ENCODE measurements at regions not wholly inside any gene's neighbourhood (a gene's known extent, or its start where the extent isn't known, plus 50 kb on each side); places are given as distances from the start of the nearest gene placed in this dataset.

GRCh38 chr9:117521293-117521692 lies 106.4 kb upstream of the ASTN2 start:
- TF ChIP-seq EZH2 (IDR thresholded peaks at IDR 0.05; ENCODE audit: low read length) (no peak), CTCF (optimal IDR thresholded peaks at IDR 0.05 in 1 of 3, IDR thresholded peaks at IDR 0.05 in 1 of 3, conservative IDR thresholded peaks at IDR 0.05 in 1 of 3; ENCODE audit: extremely low read depth in 1 of 3, insufficient read depth in 2 of 3, low read length in 3 of 3) (no peak)
- Histone ChIP-seq H3K9me3 (ENCODE audit: control insufficient read depth, low read depth, low read length) (no peaks in the 10 kb centered on the region), H3K27ac (ENCODE audit: control insufficient read depth, insufficient read depth, low read length) (no peak overlapping the region), H3K4me2 (ENCODE audit: control insufficient read depth, extremely low read depth, insufficient read depth, low read depth, low read length) (no peak overlapping the region), H3K9ac (ENCODE audit: control insufficient read depth, extremely low read depth, insufficient read depth, low read length) (no peak overlapping the region), H3K4me1 (ENCODE audit: control insufficient read depth, extremely low read depth, insufficient read depth, low read length) (no peaks in the 10 kb centered on the region), H3K9me1 (ENCODE audit: control insufficient read depth, extremely low read depth, insufficient read depth, low read length) (no peaks in the 10 kb centered on the region), H3K36me3 (ENCODE audit: control insufficient read depth in 2 of 2, extremely low read depth in 1 of 2, insufficient read depth in 2 of 2, low read length in 2 of 2) (no peaks in the 10 kb centered on the region), H3K27me3 (ENCODE audit: control insufficient read depth, extremely low read depth, insufficient read depth, low read length) (no peaks in the 10 kb centered on the region), H4K20me1 (ENCODE audit: control insufficient read depth, extremely low read depth, insufficient read depth, low read length) (no peaks in the 10 kb centered on the region), H3K4me3 (ENCODE audit: control insufficient read depth in 2 of 3, extremely low read depth in 1 of 3, insufficient read depth in 2 of 3, low read depth in 1 of 3, low read length in 3 of 3) (no peak overlapping the region), H3K79me2 (ENCODE audit: control insufficient read depth, insufficient read depth, low read length) (no peaks in the 10 kb centered on the region), H2AFZ (ENCODE audit: control insufficient read depth, low read length) (no peak overlapping the region)
- FAIRE-seq, result no peak
- dilution Hi-C loops (cut with MboI; ENCODE audit: extremely low pct_ligation_motif_present, low sequenced_read_pairs), result no loop called here
- no peak for DNase-seq (ENCODE audit: low read depth, low spot score)

- Histone ChIP-seq H2AFZ (ENCODE audit: control insufficient read depth, low read length) (no peak overlapping the region), H3K4me2 (ENCODE audit: control insufficient read depth, extremely low read depth, insufficient read depth, low read depth, low read length) (no peak overlapping the region), H3K9me1 (ENCODE audit: control insufficient read depth, extremely low read depth, insufficient read depth, low read length) (no peaks in the 10 kb centered on the region), H3K27ac (ENCODE audit: control insufficient read depth, insufficient read depth, low read length) (no peak overlapping the region), H3K9me3 (ENCODE audit: control insufficient read depth, low read depth, low read length) (no peaks in the 10 kb centered on the region), H3K79me2 (ENCODE audit: control insufficient read depth, insufficient read depth, low read length) (no peaks in the 10 kb centered on the region), H3K4me1 (ENCODE audit: control insufficient read depth, extremely low read depth, insufficient read depth, low read length) (no peaks in the 10 kb centered on the region), H4K20me1 (ENCODE audit: control insufficient read depth, extremely low read depth, insufficient read depth, low read length) (no peaks in the 10 kb centered on the region), H3K36me3 (ENCODE audit: control insufficient read depth in 2 of 2, extremely low read depth in 1 of 2, insufficient read depth in 2 of 2, low read length in 2 of 2) (no peaks in the 10 kb centered on the region), H3K9ac (ENCODE audit: control insufficient read depth, extremely low read depth, insufficient read depth, low read length) (no peak overlapping the region), H3K4me3 (ENCODE audit: control insufficient read depth in 2 of 3, extremely low read depth in 1 of 3, insufficient read depth in 2 of 3, low read depth in 1 of 3, low read length in 3 of 3) (no peak overlapping the region), H3K27me3 (ENCODE audit: control insufficient read depth, extremely low read depth, insufficient read depth, low read length) (no peaks in the 10 kb centered on the region)
- DNase-seq (ENCODE audit: low read depth, low spot score), result no peak
- FAIRE-seq, result no peak
- no peak for TF ChIP-seq CTCF (optimal IDR thresholded peaks at IDR 0.05 in 1 of 3, IDR thresholded peaks at IDR 0.05 in 1 of 3, conservative IDR thresholded peaks at IDR 0.05 in 1 of 3; ENCODE audit: extremely low read depth in 1 of 3, insufficient read depth in 2 of 3, low read length in 3 of 3)
- no peak for TF ChIP-seq EZH2 (IDR thresholded peaks at IDR 0.05; ENCODE audit: low read length)
- dilution Hi-C loops (cut with MboI; ENCODE audit: extremely low pct_ligation_motif_present, low sequenced_read_pairs), result no loop called here
Measured at GRCh38 chr9:117516676-117517632, 102.1 kb upstream of the ASTN2 start.

Measured in keratinocyte (primary cell).